ENCODE measurements at regions not wholly inside any gene's neighbourhood (a gene's known extent, or its start where the extent isn't known, plus 50 kb on each side); places are given as distances from the start of the nearest gene placed in this dataset.

- TF ChIP-seq CTCF (IDR thresholded peaks at IDR 0.05; ENCODE audit: insufficient read depth, low read length, poor library complexity, severe bottlenecking), result no peak
- TF ChIP-seq EZH2phosphoT487 (conservative IDR thresholded peaks at IDR 0.05; ENCODE audit: low read length), result no peak
These were observed 322.2 kb downstream of the GPAT3 start for GRCh38 chr4:83858131-83858530.

All from SU-DHL-6 (cell line).